Fibroblast of upper back skin (primary cell): ENCODE measurements at regions not wholly inside any gene's neighbourhood (a gene's known extent, or its start where the extent isn't known, plus 50 kb on each side); places are given as distances from the start of the nearest gene placed in this dataset.

Experiments used
- DNase-seq: peaks from one replicate; pipeline ENCODE4 v3.0.0-alpha.2; 2013

DNA sequence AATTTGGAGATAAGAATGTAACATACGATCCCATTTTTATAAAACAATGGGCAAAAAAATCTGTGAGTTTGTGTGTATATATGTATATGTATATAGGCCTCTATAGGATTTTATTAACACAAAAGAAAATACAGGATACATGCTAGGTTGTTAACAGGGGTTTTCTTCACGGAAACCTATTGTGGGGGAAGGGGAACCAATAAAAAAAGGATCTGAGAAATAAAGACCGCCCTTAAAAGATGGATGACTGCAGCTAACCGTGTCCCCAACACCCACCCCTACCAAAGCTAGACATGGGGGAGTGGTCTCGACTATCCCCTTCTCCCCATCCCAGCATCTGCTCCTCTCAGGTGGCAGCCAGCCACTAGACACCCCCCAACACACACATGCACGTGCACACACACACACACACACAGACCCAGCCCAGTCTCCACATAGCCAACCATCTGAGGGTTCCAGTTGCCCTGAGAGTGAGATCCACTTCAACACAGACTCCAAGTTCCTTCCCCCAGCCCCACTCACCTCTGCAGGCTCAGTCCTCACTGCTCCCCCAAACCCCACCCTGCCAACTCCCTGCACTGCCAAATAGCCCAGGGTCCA lies 132.9 kb downstream of the TPRA1 start:
- no peak for DNase-seq

GRCh38 chr3:127457094-127457475 lies 133.4 kb downstream of the TPRA1 start:
- DNase-seq: peak; percentile 62

DNA sequence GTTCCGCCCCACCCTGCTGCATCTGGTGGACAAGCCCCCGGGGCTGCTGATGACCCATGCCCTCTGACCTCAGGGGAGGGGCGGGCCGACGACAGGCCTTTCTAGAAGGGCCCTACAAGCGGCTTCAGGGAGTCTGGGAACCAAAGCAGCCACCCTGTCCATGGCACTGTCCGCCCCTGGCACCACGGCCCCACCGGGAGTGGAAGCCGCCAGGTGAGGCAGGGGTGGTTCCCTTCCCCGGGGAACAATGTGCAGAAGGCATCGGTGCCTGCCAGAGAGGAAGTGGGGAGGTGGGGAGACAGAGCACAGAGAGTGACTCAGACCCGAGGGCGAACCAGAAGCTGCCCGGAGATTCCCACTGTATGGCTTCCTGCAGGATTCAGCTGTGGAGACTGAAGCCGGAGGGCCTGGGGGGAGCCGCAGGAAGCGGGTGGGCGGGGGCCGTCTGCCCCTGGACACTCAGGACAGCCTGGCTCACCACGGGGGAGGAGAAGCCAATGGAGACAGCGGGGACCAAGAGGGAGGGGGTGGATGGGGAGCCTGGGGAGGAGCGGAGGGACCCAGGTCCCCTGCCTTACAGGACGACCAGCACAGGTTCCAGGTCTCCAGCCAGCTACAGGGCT lies 134.0 kb downstream of the TPRA1 start:
- peak; percentile 65 for DNase-seq

GRCh38 chr3:127455541-127456450 lies 134.7 kb downstream of the TPRA1 start:
- peak; percentile 56 for DNase-seq

GRCh38 chr3:127454968-127455367 lies 135.6 kb downstream of the TPRA1 start:
- no peak for DNase-seq

- DNase-seq: no peak
Measured at GRCh38 chr3:127454051-127454450, 136.5 kb downstream of the TPRA1 start.

GRCh38 chr3:127452321-127452821 lies 138.2 kb downstream of the TPRA1 start:
- no peak for DNase-seq

DNA sequence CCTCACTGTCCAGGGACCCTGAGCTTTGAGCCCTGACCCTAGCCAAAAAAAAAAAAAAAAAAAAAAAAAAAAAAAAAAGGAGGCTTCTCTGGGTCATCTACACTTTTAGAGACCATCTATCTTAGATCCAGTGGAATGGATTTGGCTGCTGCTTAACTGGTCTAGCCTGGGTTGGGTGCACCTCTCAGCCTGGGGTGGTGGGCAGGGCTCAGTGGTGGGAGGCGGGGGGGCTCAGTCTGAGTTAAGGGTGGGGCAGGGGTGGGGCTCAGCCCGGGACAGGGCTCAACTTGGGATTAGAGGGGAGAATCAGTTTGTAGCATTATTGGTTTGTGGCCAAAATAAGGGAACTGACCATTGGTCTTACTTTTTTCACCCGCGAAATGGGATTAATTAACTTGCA lies 139.2 kb downstream of the TPRA1 start:
- no peak for DNase-seq

- DNase-seq: no peak
Measured at GRCh38 chr3:127450331-127450730, 140.2 kb downstream of the TPRA1 start.

DNA sequence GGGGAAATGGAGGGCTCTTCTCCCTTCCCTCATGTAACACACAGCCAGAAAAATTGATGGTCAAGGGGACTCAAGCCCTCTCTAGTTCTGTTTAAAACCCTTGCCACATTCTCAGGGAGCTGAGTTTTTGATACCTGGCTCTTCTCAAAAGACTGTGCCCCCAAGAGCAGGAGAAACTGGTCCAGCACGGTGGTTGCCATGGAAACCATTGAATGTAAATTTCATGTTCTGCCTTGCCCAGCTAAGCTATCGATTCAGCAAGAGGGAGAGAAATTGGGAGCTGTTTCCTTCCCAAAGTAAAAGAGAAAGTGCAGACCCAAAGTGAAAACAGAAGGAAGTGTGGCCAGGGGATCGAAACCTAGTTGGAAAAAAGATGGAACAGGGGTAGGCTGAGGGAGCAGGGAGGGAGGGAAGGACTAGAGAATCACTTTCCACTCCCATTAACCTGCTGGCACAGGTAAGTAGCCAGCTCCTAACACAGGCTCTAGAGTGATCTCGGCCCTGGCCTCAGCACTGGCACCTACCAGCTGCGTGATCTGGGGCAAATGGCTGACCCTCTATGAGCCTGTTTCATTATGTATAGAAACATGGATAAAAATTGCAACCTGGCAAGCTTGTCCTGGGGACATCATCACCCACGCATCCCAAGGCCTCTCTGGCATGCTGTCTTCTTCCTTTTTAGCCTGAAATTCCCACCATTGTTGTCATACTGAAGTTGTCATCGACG lies 140.9 kb downstream of the TPRA1 start:
- DNase-seq: no peak

DNA sequence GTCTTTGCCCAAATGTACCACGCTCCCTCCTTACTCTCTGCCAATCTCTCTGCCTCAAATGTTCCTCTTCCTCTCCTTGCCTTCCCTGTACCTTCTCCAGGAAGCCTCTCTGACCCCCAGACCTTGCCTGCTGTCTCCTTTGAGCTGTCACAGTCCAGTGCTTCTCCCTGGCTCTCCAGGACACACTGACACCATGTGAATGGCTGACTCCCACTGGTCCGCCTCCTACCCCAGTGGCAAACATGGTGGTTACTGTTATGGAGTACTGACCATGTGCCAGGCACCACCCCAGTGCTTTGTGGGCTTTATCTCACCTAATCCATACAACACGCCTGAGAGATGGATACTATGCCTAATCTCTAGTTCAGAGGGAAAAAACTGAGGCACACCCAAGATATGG lies 141.9 kb downstream of the TPRA1 start:
- DNase-seq: no peak

- no peak for DNase-seq
Measured at GRCh38 chr3:127448161-127448561, 142.4 kb downstream of the TPRA1 start.

GRCh38 chr3:127446756-127447155 lies 143.8 kb downstream of the TPRA1 start:
- DNase-seq: no peak

DNA sequence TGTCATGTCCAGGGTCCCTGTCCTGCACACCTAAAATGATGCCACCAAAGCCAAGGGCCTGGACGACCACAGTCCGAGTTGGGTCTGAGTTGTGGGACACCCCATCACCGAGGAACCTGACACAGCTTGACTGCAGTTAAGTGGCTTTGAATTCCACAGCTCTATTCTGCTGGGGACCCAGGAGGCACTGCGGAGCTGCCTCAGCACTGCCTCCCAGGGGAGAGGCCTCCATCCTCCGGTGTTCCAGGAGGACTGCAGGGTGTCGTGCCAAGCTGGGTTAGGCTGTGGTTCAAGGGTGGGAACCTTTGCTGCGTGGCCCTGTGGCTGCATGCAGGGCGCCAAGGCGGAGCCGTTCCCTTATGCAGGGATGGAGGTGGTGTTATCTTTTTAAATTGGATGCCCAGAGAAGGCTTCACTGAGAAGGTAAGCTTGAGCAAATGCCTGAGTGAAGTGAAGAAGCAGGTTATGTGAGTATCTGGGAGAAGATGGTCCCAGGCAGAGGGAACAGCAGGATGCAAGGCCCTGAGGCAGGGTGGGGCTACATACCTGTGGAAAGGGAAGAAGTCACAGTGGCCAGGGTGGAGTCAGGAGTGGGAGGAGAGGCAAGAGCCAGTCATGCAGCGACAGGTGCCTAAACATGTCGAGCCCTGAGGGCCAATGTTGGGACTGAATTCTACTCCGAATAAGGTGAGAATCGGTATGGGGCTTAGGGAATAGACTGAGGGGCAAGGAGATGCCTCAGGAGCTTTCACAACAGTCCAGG lies 144.8 kb downstream of the TPRA1 start:
- no peak for DNase-seq

- DNase-seq: no peak
Measured at GRCh38 chr3:127444761-127445160, 145.8 kb downstream of the TPRA1 start.

DNA sequence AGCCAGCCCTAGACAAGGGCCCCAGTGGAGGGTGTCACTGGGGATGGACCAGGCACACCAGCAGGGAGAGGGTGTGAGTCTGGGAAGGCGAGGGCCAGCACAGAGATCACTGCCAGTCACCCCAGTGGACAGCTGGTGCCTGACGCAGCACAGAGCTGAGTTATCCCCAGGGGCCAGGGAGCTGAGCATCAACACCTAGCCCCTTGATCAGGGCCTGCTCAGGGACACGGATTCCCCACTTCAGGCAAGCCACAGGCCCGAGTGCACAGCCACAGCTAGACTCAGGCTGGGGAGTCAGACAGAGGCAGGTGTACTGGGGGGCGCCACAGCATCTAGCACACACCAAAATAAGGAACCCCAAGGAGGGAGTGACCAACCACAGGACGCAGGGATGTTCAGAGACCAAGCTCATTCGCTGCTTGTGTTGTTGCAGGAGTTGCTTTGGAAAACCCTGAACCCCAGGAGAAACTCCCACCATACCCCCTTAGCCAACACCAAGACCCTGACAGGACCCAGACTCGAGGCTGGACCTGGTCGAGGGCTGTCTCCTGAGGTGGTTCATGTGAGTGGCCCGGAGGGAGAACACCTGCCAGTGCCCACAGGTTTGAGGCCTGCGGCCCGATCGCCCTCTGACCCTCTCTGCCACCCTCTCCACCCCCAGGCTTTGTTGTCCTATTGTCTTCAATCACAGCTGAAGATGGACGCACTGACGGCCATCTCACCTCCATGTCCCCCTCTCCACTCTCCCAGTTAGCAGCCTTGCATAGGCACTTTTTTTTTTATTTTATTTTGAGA lies 146.8 kb downstream of the TPRA1 start:
- DNase-seq: no peak

DNA sequence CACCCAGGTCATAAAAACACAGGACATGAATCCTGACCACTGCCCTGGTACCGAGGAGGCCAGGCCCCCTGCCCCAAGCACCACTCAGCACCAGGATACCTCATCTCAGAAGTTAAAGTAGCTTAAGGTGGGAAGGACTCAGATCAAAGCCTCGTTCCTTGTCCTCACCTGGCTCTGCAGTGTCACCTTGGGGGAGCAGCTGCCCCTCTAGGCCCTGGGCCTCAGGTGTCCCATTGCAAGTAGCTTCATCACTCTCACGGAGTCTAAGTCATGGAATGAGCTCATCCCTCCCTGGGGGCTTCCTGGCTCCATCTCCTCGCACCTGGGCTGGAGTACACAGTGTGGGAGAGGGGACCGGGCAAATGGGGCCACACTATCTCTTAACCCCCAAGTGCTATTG lies 148.0 kb downstream of the TPRA1 start:
- DNase-seq: no peak

DNA sequence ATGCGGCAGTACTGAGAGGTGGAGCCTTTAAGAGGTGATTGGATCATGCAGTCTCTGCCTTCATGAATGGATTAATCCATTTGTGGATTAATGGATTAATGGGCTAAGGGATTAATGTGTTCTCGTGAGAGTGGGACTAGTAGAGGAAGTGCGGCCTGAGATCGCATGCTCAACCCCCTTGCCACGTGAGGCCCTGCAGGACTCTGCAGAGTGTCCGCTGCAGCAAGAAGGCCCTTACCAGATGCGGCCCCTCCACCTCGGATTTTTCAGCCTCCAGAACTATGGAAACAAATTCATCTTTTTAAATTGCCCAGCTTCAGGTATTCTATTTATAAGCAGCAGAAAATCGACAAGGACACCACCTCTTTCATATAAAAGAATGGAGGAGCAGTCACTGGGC lies 148.8 kb downstream of the TPRA1 start:
- no peak for DNase-seq

DNA sequence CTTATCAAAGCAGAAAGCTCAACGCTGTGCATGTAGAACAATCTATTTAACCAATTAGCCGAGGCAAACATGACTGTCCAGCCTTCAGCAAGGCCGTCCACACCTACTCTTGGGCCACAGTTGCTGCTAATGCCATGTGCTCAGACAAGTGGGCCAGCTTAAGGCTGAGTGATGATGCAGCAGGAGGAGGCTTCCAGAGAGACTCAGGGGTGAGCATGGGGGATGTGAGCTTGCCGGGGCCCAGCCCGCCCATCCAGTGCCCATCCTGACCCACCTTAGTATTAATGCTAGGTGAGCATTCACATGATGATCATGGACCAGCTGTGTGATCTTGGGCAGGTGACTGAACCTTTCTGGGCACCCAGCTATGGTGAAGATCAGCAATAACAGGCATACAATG lies 150.1 kb downstream of the TPRA1 start:
- DNase-seq: no peak

GRCh38 chr3:127439621-127440020 lies 150.9 kb downstream of the TPRA1 start:
- DNase-seq: no peak

DNA sequence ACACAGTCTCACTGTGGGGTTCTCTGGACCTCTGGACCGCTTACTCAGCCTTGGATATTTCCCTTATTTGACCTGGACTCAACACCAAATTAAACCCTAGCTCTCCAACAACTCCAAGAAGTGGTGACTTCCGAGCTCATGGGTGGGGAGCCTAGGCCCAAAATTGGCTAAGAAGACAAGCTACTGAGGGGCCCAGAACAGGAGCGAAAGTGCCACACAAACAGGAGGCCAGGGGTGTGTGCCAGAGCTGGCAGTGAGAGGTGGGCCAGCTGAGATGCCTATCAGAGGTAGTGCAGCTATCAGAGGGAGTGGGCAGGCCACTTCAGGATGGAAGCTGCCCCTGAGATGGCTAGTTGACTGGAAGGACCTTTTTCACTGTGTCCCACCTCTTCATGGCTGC lies 151.1 kb upstream of the PRR20G start:
- DNase-seq: no peak

DNA sequence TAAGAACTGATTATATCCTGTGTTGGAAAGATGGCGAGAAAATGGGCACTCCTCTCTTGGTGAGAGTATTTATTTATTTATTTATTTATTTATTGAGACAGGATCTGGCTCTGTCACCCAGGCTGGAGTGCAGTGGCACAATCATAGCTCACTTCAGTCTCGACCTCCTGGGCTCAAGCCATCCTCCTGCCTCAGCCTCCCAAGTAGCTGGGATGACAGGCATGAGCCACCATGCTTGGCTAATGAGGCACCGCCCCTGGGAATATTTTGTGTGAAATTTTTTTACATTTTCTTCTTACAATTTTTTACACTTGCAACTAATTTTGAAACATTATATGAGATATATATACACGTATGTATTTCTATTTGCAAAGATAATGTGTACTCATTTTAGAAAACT lies 150.5 kb upstream of the PRR20G start:
- no peak for DNase-seq
